ENCODE measurements at regions not wholly inside any gene's neighbourhood (a gene's known extent, or its start where the extent isn't known, plus 50 kb on each side); places are given as distances from the start of the nearest gene placed in this dataset.
"Not testable (repeated sequence)": the region's sequence is repeated elsewhere in the genome, so short reads cannot be mapped to it uniquely, and the experiment has no call there.

DNA sequence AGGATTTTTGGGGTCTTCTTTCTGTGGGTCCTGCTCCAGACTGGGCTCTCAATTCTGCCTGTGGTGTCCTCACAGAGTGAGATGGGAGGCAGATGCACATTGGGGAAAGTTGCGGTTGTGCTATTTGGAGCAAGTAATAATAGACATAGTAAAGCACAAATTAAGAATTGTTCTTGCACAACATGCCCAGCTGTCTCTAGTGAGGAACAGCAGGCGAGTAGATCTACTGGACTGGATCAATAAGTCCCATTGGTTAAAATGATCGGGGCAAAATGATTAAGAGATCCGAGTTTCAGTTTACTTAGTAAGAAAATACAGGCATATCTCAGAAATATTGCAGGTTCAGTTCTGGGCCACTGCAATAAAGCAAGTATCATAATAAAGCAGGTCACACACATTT, 448.3 kb upstream of the PROX1 start:
- no peak for FAIRE-seq

DNA sequence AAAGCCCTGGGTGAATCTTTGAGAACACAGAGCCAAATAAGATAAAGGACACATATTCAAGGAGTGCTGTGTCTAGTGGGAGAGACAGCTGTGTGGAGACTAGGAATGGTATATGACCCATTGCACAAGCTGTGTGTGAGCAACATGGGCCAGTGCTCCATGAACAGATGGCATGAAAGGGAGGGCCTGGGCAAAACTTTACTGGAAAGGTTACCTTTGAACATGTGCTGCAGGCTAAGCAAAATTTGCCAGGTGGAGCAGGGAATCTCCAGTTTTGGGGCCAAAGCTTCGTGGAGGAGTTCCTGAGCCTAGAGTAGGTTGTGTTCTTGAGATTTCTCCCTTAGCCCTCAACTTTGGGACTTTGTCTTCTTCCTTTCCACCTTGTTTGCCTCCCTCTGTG, 446.1 kb upstream of the PROX1 start:
- FAIRE-seq, result no peak

- FAIRE-seq, result not testable (repeated sequence)
Measured at GRCh38 chr1:213545181-213545580, 442.6 kb upstream of the PROX1 start.

GRCh38 chr1:213549982-213550381, 437.8 kb upstream of the PROX1 start:
- no peak for FAIRE-seq

DNA sequence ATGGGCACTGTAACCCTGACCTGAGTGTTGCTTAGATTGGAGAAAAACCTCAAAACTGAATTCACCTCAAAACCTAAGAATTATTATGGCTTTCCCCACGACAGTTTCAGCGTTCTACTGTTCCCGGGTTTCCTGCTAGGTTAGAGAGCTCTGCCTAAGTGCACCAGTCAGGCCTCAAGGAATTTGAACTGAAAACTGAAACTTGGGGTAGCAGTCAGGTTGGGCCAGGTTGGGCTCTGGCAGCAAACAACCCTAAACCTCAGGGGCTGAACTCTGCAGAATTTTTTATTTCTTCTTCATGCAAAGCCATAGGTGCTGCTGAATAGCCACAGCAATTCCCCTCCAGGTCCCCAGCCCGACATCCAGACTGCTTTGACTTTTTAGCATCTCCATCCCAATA, 437.0 kb upstream of the PROX1 start:
- FAIRE-seq, result no peak

DNA sequence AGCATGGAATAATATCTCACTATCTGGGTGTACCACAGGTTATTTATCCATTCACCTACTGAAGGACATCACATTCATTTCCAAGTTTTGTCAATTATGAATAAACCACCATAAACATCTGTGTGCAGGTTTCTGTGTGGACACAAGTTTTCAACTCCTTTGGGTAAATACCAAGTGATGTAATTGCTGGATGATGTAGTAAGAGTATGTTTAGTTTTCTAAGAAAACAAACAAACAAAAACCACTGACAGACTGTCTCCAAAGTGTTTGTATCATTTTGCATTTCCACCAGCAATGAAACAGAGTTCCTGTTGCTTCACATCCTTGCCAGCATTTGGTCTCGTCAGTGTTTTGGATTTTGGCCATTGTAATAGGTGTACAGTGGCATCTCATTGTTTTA, 435.7 kb upstream of the PROX1 start:
- no peak for FAIRE-seq

- FAIRE-seq, result no peak
Measured at GRCh38 chr1:213560226-213560625, 427.5 kb upstream of the PROX1 start.

GRCh38 chr1:213561870-213562269, 425.9 kb upstream of the PROX1 start:
- FAIRE-seq, result no peak

DNA sequence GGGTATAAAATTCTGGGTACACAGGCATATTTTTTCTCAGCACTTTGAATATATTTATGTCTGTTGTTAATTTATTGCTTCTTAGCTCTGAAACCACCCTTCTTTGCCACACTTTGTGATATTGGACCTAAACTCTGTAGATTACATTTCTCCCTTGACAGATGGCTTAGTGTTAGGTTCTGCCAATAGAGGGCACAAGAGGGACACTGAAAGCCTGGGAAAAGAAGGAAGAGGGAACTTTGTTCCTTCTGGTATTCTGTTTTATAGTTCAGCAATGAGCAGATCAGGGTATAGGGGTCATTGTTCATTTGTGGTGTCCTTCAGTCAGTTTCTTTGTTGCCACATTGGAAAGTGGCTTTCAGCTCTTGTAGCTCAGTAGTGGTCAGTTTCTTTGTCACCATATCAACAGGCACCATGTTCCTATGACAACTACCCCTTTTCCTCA, 423.5 kb upstream of the PROX1 start:
- no peak for FAIRE-seq

- no peak for FAIRE-seq
Measured at GRCh38 chr1:213568929-213569815, 418.6 kb upstream of the PROX1 start.

GRCh38 chr1:213569816-213570150, 418.0 kb upstream of the PROX1 start:
- no peak for FAIRE-seq

- no peak for FAIRE-seq
Measured at GRCh38 chr1:213570487-213570886, 417.3 kb upstream of the PROX1 start.

GRCh38 chr1:213571419-213571818, 416.4 kb upstream of the PROX1 start:
- no peak for FAIRE-seq

DNA sequence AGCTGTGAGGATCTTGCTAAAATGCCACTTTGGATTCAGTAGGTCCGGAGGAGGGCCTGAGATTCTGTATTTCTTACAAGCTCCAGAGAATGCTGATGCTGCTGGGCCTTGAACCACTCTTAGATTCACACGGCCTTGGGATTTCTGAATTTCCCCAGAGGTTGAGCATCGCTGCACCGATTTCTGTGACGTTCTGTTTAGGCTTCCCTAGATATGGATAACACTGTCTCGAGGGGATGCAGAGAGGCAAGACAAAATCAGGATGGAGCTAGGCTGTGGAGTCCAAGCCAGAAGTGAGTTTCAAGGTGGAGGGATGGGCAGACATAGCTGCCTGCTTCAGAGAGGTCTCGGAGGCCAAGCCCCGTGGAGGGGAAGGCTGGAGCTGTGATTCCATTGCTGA, 415.9 kb upstream of the PROX1 start:
- no peak for FAIRE-seq

DNA sequence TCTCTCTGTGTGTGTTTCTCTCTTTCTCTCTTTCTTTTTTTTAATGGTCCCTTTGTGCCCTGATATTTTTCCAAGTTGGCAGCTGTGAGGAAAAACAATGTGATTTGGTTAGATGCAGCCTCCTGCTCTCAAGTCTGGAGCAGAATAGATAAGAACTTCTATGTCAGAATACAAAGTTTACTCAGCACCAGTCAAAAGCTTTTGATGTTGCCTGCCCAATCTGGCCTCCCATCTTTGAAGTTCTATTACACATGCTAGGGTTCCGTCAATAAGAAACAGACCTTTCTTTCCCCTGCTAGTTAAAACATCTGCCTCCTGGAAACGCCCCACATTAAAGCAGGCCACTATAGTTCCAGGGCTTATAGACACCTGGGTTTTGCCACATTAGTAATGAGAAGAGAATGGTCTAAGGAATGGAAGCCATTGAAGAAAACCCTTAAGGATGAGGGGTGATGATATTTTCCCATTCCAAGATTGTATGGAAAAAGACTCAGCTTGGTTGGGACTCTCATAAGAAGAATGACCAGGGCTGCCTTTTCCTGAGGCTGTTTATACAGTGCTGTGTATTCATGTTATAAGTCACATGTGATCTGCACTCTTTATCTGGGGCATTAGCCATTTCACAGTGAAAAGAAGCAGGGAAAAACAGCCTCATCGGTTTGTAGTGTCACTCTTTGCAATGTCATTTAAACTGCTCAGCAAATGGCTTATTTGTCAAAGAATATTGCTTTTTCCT, 414.7 kb upstream of the PROX1 start:
- FAIRE-seq, result no peak

DNA sequence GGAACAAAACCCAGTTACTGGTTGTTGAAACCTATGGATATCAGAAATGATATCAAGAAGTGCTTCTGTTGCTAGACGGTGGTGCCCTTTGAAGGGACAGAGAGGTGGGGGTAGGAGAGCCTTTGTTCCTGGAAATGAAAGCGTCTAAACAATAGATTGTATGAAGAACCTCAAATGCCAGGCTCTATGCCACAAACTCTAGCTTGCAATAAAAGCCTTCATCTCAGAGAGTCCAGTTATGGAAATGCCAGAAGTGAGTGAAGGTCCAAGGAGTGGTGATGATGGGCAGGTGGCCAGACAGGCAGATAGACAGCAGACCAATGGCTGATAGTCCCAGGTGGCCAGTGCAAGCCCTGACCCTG, 414.1 kb upstream of the PROX1 start:
- FAIRE-seq, result no peak

- FAIRE-seq, result no peak
Measured at GRCh38 chr1:213582976-213583567, 404.7 kb upstream of the PROX1 start.

- no peak for FAIRE-seq
Measured at GRCh38 chr1:213584272-213584671, 403.5 kb upstream of the PROX1 start.

- FAIRE-seq, result no peak
Measured at GRCh38 chr1:213585402-213585801, 402.4 kb upstream of the PROX1 start.

DNA sequence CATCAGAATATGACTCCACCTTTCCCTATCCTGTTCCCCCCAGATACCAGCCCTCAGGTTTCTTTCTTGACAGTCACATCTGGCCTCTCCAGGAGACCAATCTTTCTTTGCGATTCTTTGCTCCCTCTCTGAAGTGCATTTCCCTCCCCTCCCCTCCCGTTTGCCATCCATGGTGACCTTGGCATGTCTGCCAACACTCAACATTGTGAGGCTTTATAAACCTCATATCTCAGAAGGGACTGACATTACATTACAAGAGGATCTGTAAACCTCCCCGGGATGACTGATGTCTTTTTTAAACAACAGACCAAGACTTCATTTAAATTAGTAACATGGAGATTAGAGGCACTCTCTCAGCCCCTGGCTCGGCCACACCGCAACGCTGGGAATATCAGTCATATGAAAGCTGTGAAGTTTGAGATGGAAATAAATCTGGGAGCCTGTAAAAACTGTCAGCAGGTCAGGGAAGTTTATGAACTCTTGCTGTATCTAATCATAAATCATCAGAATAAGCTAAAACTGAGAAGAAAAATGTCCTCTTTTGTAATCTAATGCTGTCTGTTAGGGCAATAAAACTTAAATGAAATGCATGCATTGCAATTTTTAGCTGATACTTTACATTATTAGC, 401.7 kb upstream of the PROX1 start:
- no peak for FAIRE-seq

- FAIRE-seq, result no peak
Measured at GRCh38 chr1:213586587-213586972, 401.2 kb upstream of the PROX1 start.

GRCh38 chr1:213596729-213597128, 391.0 kb upstream of the PROX1 start:
- FAIRE-seq, result no peak

GRCh38 chr1:213598263-213598662, 389.5 kb upstream of the PROX1 start:
- no peak for FAIRE-seq

GRCh38 chr1:213600879-213601278, 386.9 kb upstream of the PROX1 start:
- no peak for FAIRE-seq

Measured in colon (tissue), 2 donors.